Fibroblast of skin of left quadriceps (primary cell): ENCODE measurements at regions not wholly inside any gene's neighbourhood (a gene's known extent, or its start where the extent isn't known, plus 50 kb on each side); places are given as distances from the start of the nearest gene placed in this dataset.
"Not testable (repeated sequence)": the region's sequence is repeated elsewhere in the genome, so short reads cannot be mapped to it uniquely, and the experiment has no call there.

Experiments used
- DNase-seq, 2 experiments: peaks; one replicate each; pipeline ENCODE4 v3.0.0-alpha.2; 2013; ENCODE audit warnings: low read depth in 2 of 2

DNA sequence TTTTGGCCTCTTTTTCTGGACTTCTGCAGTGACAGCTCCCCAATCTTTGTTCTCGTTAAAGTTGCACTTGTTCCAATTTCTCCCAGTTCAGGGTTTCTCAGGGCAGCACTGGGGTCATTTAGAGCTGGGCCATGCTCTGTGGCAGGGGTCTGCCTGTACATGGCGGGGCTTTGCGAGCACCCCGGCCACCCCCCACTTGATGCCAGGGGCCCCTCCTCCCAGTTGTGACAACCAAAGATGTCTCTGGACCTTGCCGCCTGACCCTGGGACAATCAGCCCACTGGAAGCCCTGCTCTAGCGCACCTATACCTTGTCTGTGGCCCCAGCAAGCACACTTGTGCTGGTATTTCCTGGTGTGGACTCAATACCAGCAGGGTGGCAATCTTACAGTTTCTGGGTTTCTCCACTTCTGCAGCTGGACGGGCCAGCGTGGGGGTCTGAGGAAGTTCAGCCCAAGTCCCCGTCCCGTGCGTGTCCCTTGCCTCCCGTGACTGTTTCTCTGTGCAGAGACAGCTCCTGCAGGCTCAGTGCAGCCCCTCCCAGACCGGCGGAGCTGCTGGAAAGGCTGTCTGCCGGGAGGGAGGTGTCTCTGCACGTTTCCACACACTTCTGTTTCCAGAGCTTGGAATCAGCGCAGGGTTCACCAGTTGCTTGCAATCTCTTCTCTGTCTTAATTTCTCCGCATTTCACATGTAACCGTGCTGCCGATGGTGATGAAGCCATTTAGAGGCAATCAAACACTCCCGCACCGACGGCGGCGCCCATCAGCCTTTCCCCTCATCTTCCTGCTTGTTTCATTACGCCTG, 1328.9 kb downstream of the BRD1 start:
- no peak for DNase-seq

DNA sequence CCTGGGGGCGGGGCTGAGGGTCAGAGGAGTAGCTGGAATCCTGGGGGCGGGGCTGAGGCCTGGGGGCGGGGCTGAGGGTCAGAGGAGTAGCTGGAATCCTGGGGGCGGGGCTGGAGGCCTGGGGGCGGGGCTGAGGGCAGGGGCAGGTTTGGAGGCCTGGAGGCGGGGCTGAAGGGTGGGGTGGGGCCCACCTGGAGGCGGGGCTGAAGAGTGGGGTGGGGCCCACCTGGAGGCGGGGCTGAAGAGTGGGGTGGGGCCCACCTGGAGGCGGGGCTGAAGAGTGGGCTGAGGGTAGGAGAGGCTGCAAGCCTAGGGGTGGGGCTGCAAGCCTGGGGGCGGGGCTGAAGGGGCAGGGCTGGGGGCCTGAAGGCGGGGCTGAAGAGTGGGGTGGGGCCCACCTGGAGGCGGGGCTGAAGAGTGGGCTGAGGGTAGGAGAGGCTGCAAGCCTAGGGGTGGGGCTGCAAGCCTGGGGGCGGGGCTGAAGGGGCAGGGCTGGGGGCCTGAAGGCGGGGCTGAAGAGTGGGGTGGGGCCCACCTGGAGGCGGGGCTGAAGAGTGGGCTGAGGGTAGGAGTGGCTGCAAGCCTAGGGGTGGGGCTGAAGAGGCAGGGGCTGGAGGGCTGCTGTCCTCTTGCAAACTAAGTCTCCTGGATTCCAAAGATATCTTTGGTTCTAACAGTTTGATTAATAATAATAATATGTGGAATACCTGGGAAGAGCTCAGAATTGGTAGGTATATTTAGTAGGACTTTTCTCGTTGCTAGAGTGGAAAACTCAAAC, 1329.7 kb downstream of the BRD1 start:
- not testable (repeated sequence) for DNase-seq

DNA sequence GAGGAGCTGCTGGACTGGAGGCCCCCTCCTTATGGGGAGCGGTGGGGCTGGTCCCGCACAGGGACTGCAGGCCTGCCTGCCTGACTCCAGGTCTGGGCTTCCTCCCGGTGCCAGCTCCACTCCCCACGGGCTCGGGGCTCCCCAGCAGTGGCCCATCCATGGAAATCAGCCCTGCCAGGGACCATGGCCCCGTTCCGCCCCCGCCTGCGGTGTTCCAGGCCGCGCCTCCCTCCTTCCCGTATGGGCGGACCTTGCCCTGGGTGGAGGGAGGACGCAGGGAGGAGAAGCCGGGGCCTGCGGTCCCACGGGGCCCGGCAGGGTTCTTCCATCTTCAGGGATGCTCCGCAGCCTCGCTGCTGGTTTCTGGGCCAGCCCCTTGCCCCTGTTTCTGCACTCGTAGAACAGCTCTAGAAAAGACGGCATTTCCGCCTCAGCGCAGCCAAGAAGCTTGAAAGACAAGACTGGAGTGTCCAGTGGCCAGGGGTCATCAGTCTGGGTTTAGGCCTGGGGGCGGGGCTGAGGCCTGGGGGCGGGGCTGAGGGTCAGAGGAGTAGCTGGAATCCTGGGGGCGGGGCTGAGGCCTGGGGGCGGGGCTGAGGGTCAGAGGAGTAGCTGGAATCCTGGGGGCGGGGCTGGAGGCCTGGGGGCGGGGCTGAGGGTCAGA, 1330.6 kb downstream of the BRD1 start:
- DNase-seq, result no peak

DNA sequence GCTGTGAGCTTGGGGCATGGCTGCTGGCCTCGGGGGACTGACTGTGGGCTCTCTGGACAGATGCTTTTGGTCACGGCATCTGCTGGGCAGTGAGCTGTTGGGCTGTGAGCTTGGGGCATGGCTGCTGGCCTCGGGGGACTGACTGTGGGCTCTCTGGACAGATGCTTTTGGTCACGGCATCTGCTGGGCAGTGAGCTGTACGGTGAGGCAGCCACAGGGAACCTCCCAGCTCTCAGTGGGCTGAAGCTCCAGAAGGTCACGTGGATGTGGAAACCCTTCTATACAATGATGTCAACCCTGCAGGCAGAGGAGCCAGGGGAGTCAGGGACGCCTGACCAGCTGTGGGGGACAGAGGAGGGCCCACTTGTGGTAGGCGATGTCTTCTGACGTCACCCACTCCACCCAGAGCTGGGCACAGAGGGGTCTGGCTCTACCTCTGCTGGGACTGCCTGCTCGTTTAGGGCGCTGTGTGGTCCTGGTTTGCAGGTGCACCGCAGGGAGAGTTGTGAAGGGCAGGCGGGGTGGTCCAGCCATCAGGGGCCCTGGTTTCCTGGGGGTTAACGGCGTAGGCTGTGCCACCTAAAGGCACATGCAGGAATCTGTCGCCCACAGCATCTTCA, 1331.3 kb downstream of the BRD1 start:
- DNase-seq, result no peak

DNA sequence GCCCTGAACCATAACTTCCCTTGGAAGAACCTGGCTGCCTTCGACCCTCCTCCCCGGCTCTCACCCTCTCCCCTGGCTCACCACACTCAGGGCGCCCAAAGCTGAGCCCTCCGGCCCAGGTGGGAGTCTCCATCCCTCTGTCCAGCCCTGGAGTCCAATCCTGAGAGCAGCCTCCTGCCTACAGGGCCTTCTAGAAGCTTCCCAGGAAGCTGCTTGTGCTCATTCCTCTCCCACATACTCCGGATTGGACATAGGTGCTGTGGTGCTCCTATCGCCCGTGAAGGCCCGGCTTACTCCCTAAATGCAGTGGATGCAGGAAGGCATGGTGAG, 1332.0 kb downstream of the BRD1 start:
- no peak for DNase-seq

DNA sequence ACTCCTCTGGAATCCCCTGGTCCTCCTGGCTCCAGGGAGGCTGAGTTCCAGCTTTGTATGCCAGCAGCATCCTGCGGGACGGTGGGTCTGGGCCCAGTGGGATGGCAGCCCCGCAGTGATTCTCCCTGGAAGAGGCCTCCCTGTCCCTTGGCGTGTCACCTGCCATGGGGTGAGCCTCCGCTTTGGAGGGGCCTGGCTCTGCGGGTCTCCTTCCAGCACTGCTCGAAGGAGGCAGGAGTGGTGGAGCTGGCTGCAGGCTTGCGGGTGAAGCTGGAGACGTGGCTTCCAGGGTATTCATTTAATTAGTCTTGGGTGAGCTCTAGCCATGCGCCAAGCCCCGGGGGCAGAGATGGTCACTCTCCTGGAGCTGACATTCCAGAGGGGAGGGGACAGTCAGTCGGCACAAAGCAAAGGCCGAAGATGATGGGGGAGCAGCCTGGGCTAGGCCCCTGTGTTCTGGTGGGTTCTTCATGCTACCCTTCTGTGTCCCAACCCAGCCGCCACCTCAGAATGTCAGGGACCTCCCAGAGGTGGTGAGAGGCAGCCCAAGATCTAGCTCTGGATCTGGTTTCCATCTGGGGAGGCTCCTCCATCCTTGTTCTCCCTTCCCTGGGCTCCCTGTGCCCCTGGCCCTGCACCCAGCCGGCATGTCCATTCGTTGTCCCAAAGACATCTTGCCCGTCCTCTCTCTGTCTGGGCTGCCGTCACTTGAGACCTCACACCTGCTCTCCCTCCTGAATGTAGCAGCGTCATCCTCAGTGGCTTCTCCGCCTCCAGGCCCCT, 1332.5 kb downstream of the BRD1 start:
- DNase-seq, result no peak

DNA sequence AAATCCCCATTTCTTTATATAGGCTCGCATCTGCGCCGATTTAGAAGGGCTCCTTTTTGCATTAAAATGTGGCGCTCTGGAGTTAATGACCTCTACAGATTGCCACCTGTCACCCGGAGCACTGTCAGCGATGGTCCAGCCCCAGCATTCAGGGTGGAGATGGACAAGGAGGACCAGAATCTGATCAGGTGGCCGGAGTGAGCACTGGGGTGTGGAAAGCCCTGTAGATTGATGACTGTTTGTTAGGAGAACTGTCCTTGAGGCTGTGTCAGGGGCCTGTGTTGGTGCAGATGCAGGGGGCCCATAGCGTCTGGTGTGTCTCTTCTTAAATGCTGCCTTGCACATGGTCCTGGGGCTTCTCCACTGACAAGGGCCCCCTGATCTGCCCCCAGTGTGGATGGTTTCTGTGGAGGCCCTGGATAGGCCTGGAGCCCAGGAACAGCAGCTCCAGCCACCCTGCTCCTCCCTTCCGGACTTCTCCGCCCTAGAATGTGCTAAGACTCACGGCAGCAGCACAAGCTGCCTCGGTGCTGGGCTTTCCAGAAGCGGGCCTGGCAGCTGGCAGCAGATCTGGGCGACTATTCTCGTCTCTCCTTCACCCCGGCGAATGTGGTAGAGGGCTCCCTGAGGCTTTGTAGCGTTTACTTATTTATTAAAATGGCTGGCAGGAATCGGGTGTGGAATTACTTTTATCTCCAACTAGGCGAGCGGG, 1333.3 kb downstream of the BRD1 start:
- DNase-seq, result no peak

DNA sequence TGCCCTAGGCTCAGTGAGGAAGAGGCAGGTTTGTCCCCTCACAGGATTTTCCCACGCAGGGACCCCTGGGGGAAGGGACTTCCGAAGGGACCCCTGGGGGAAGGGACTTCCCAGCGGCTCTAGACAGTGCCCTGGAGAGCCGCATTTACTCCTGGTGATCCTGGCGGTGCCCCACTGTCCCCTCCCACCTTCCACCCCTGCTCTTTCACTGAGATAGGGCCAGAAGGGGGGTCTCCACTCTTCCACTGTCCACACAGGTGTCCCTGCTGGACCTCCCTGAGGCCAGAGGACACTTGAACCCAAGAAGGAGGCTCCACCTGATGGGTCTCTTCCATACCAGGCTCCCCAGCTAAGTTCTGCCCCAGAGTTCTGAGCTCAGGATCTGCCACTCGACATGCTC, 1333.9 kb downstream of the BRD1 start:
- DNase-seq, result no peak

DNA sequence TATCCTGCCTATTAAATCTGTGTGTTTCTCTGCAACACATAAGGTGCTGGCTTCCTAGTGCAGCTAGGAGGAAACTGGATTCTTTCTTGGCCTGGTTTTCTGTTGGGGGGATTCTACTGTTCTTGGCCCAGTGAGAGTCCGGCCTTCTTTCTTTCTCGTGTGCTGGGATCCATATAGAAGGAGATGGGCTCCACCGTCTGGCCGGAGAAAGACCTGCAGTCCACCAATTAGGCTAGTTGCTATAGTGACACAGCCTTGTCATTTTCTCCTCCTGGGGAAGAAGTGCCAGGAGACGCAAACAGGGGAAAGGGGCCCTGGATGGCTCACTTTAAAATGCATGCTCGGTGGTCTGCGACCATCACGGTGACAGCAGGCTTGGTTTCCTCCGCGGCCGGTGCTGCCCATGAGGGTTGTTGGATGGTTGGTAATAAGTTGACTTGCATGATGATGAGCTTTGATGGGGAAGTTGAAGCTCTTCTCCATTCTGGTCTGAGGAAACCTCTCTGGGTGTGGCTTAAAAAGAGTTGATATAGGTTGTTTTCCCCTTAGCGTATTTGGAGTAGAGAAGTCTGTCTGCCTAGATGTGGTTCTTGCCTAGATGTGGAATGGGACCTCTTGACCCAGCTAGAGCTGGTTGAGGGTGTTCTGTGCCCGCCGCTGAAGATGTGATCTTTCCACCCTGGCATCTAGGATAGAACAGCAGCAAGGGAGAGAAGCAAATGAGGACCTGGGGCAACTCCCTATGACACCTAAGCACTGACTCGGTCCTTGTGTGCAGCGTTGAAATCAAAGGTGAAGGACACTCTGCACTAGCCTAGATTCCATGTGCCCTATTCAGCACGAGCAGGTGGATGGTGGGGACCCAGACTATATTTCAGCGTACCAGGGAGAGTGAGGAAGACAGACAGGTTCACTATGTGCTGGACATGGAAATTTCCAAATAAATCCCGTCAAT, 1335.0 kb downstream of the BRD1 start:
- DNase-seq, result peak; percentile 70

DNA sequence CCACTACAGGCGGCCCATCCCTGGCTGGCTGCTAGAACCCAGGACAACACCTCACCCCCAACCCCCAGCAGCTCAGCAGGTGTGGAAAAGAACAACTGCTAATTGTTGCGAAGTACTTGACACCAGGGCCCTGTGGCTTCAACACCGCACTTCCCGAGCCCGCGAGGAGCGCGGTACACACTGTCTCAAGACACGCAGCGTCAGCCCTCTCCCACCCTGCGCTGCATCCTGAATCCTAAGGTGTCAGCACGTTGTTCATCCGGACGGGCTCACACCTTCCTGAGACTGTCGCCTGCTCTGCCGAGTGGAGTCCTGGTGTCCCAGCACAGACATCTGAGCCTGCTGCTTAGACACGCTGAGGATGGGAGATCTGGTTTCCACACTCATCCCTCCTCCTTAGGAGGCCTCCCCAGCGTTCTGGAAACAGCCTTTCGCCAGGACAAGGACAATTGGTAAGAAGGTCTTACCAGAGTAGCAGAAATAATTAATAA, 1336.2 kb downstream of the BRD1 start:
- peak in 1 of 2 experiments; percentile 12 for DNase-seq

DNA sequence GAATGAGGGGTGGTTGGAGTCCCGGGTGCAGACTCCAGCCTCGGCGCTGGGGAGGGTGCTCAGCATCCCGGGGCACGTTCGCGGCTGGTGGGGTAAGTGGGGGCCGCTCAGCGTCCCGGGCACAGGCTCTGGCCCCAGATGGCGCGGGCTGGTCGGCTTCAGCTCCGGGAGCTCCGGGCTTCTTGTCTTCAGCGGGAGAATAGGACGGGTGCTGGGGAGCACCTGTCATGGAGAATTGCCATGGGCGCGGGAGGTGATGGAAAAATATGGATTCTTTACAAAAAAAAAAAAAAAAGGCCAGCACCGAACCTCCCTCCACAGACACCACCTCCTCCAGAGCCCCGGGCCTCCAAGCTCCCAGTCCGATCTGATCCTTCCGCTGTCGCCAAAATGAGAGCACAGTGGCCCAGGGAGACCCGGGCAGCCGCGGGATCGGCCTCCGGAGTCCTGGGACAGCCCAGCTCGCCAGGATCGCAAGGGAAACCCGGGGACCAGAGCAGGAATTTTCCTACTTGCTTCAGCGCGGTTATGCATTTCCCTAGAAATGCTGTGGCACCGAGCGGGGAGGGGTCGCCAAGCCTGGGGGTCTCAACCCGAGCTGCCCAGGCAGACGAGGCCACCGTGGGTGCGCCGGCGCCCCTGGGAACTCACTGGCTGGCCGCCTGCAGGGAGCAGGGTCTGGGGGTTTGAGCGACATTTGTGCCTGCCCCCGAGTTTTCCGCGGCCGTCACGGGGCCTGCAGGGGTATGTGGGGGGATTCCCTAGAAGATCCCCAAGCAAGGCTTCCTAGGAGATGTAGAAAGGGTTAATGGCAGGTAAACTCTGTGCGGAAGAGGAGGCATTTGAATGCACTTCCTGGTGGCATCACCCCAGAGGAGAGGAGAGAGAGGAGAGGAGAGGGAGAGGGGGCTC, 1336.9 kb downstream of the BRD1 start:
- no peak for DNase-seq

DNA sequence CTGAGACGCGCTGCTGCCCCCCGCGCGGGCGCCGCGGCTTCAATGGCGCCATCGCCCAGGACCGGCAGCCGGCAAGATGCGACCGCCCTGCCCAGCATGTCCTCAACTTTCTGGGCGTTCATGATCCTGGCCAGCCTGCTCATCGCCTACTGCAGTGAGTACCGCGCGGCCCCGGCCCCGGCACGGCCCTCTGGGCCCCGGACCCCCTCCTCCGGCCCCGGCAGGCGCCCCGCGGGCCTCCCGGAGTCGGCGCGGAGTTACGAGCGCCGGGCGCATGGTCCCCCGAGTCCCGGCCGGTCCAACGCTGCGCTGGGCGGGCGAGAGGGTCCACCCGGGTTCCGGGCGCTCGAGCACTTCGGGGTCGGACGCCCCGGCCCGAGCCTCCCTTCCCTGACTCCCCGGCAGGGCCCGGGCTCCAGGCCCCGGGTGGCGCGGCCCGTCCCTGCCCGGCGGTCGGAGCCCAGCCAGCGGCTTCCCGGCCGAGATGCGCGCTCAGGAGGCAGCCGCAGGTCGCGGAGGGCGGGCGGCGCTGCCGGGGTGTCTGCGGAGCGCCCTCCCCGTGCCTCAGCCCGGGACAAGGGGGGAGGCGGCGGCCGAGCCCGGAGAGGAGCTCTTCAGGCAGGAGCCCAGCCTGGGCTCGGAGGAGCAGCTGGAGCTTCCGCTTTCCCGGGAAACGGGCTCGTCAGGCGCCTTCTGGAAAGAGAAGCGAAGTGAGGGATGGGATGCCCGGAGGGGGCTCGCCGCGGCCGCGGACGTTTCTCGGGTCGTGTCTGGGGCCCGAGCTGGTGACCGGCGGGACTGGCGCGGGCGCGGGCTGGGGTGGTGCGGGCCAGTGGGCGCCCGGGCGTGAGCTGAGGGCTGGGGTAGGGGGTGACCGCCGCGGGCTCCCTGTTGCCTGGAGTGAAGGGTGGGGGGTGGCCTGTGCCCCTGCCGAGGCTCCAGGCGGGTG, 1337.8 kb downstream of the BRD1 start:
- DNase-seq, result no peak

DNA sequence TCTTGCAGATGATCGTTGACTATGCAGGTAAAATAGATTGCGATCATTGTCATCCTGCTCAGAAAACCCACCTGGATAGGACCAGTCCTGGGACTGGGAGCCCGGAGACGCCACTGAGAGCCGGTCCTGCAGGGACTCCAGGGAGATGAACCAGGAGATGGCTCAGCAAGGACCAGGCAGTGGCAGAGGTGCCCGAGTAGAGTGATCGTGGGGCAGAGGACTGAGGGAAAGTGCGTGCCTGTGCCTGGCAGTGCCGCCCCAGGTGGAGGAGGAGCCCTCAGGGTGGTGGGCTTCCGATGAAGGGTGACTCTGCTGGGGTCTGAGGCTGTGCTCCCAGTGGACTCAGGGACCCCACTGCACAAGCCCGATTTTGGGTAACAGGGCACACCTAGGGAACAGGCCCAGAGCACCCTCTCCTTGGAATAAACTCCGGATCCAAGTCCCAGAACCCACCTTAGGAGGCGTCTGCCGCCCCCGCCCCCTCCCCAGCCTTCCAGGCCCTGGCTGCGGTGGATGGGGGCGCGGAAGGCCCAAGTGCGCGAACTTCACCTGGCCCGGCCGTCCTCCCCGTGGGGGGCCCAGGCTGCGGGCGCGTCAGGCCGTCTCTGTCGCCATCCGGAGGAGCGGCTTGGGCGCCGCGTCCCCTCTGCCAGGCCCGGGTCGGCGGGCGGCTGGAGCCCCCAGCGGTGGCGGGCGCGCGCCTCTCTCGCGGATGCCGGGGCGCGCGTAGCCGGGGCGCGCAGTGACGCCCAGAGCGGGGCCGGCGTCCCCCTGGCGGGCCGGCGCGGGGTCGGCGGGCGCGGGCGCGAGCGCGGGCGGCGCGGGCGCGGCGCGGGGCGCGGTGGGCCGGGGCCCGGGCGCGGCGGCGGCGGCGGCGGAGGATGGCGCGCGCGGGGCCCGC, 1338.8 kb downstream of the BRD1 start:
- no peak for DNase-seq

DNA sequence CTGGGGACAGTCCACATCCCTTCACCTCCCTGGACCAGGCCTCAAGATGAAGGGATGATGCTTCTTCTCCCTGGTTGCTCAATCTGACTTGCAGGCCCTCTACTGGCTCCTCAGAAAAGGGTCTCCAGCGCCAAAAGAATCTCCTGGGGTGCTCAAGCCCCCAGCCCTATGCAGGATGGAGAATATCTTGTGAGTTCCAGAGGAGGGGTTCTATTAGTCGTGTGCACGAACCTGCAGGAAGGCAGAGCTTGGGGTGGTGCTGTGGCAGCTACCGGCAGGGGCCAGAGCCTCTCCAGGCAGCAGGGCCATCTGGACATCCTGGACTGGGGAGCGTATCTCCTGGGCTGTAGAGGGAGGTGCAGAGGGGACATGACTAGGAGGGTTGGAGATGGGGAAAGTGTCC, 1339.5 kb downstream of the BRD1 start:
- no peak for DNase-seq

DNA sequence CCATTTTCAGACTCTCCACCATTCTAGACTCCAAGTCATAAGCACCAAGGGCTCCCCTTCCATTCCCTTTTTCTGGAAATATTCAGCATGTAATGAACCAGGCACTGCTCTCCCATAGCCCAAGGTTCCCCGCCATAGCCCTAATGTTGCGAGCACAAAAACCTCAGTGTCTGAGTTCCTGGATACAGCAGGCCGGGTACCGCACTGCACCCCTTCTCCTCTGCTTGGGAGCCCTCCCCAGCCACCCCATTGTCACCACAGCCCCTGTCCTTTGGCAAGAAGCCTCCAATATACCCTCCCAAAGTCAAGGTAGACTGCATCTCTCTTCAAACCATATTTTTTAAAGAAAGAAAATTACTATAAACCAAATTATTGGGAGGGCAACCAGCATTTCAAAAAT, 1341.1 kb downstream of the BRD1 start:
- no peak for DNase-seq

DNA sequence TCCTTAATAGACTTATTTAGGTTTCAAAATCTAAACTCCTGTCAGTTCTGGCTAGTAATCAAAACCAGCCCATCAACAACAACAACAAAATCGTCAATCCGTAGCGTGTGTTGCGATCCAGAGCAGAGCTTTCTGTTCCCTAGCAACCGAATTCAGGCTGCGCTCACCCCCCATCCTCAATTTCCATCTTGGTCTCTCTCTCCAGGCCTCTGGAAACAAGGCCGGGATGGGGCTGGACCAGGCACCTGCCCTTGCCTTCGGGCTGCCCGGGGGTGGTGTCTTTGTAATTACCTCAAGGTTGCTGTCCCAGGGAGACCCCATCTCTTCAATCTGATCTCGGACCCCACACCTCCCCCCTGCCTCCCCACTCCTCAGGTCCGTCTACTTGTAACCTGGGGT, 1341.5 kb downstream of the BRD1 start:
- DNase-seq, result no peak
